ENCODE measurements at regions not wholly inside any gene's neighbourhood (a gene's known extent, or its start where the extent isn't known, plus 50 kb on each side); places are given as distances from the start of the nearest gene placed in this dataset.

- no peak overlapping the region for H3K14ac ChIP-seq (ENCODE audit: low read length in 2 of 2)
- H3K23ac ChIP-seq (ENCODE audit: low read length in 2 of 2): no peak overlapping the region
- no peak overlapping the region for H2BK120ac ChIP-seq (ENCODE audit: low read depth, low read length)
- H2AK5ac ChIP-seq (ENCODE audit: low read length, severe bottlenecking): no peak overlapping the region
- H3K79me1 ChIP-seq (replicated peaks; ENCODE audit: low read length, poor library complexity, severe bottlenecking): no peaks in the 10 kb centered on the region
- WGBS: 0% methylated on average over 3 of the region's 4 CpGs
- no peak overlapping the region for H3K4me2 ChIP-seq (ENCODE audit: low read length, poor library complexity, severe bottlenecking)
- no peak overlapping the region for H2BK12ac ChIP-seq (ENCODE audit: low read length in 2 of 2)
- H3K9ac ChIP-seq (ENCODE audit: low read length): peak overlapping the region; percentile 59
- peaks cover 17% of the 10 kb centered on the region for H3K9me3 ChIP-seq (ENCODE audit: control insufficient read depth, low read length)
- no peak overlapping the region for H3K27ac ChIP-seq (ENCODE audit: low read length, poor library complexity, severe bottlenecking)
- H3K27me3 ChIP-seq (ENCODE audit: control insufficient read depth in 1 of 2, insufficient read depth in 1 of 2, low read length in 2 of 2): no peaks in the 10 kb centered on the region
- peak; percentile 70 for DNase-seq
- H4K91ac ChIP-seq (ENCODE audit: low read length): no peak overlapping the region
- H2AFZ ChIP-seq (ENCODE audit: low read depth, low read length): no peak overlapping the region
- H4K8ac ChIP-seq (ENCODE audit: low read length): no peak overlapping the region
- H3K18ac ChIP-seq (ENCODE audit: low read depth in 1 of 2, low read length in 2 of 2): peak overlapping the region in 1 of 2 experiments; percentile 66
- no peaks in the 10 kb centered on the region for H3K4me1 ChIP-seq (ENCODE audit: control insufficient read depth, insufficient read depth, low read depth, low read length)
- H2BK15ac ChIP-seq (ENCODE audit: low read depth, poor library complexity, severe bottlenecking): no peak overlapping the region
- peaks cover 0 to 4% of the 10 kb centered on the region in 2 experiments for H3K36me3 ChIP-seq (ENCODE audit: control insufficient read depth in 1 of 2, insufficient read depth in 2 of 2, low read depth in 1 of 2, low read length in 2 of 2)
- H3K4me3 ChIP-seq (ENCODE audit: insufficient read depth in 1 of 2, low read depth in 1 of 2, low read length in 2 of 2): peak overlapping the region in 1 of 2 experiments; percentile 68
- no peak overlapping the region for H2BK5ac ChIP-seq (ENCODE audit: low read depth, low read length, poor library complexity, severe bottlenecking)
- no peak overlapping the region for H3K4ac ChIP-seq (ENCODE audit: low read depth in 1 of 2, low read length in 2 of 2)
Observed at GRCh38 chr5:27472871-27473270, 434.5 kb upstream of the CDH9 start.

GRCh38 chr5:27472000-27472763 is 433.8 kb upstream of the CDH9 start:
- Histone ChIP-seq H3K4me3 (ENCODE audit: insufficient read depth in 1 of 2, low read depth in 1 of 2, low read length in 2 of 2) (peak overlapping the region in 1 of 2 experiments; percentile 68), H2BK12ac (ENCODE audit: low read length in 2 of 2) (no peak overlapping the region), H3K27me3 (ENCODE audit: control insufficient read depth in 1 of 2, insufficient read depth in 1 of 2, low read length in 2 of 2) (no peaks in the 10 kb centered on the region), H3K4me1 (ENCODE audit: control insufficient read depth, insufficient read depth, low read depth, low read length) (no peaks in the 10 kb centered on the region), H3K23ac (ENCODE audit: low read length in 2 of 2) (no peak overlapping the region), H3K36me3 (ENCODE audit: control insufficient read depth in 1 of 2, insufficient read depth in 2 of 2, low read depth in 1 of 2, low read length in 2 of 2) (peaks cover 0 to 4% of the 10 kb centered on the region in 2 experiments), H2AFZ (ENCODE audit: low read depth, low read length) (no peak overlapping the region), H2BK15ac (ENCODE audit: low read depth, poor library complexity, severe bottlenecking) (no peak overlapping the region), H2BK5ac (ENCODE audit: low read depth, low read length, poor library complexity, severe bottlenecking) (no peak overlapping the region), H3K14ac (ENCODE audit: low read length in 2 of 2) (no peak overlapping the region), H3K9me3 (ENCODE audit: control insufficient read depth, low read length) (peaks cover 16% of the 10 kb centered on the region), H3K79me1 (replicated peaks; ENCODE audit: low read length, poor library complexity, severe bottlenecking) (no peaks in the 10 kb centered on the region), H3K4ac (ENCODE audit: low read depth in 1 of 2, low read length in 2 of 2) (peak overlapping the region; percentile 65 to 88), H3K4me2 (ENCODE audit: low read length, poor library complexity, severe bottlenecking) (no peak overlapping the region), H4K8ac (ENCODE audit: low read length) (peak overlapping the region; percentile 85), H3K9ac (ENCODE audit: low read length) (peak overlapping the region; percentile 59), H3K27ac (ENCODE audit: low read length, poor library complexity, severe bottlenecking) (peak overlapping the region; percentile 44), H2BK120ac (ENCODE audit: low read depth, low read length) (peak overlapping the region; percentile 84), H2AK5ac (ENCODE audit: low read length, severe bottlenecking) (no peak overlapping the region), H4K91ac (ENCODE audit: low read length) (peak overlapping the region; percentile 39), H3K18ac (ENCODE audit: low read depth in 1 of 2, low read length in 2 of 2) (peak overlapping the region; percentile 78 to 87)
- 7% methylated on average over 8 of the region's 11 CpGs for WGBS
- peak; percentile 93 for DNase-seq

GRCh38 chr5:27466959-27467358 is 428.6 kb upstream of the CDH9 start:
- Histone ChIP-seq H3K4ac (ENCODE audit: low read depth in 1 of 2, low read length in 2 of 2) (no peak overlapping the region), H3K9me3 (ENCODE audit: control insufficient read depth, low read length) (peaks cover 4% of the 10 kb centered on the region), H4K91ac (ENCODE audit: low read length) (no peak overlapping the region), H2AFZ (ENCODE audit: low read depth, low read length) (no peak overlapping the region), H3K27me3 (ENCODE audit: control insufficient read depth in 1 of 2, insufficient read depth in 1 of 2, low read length in 2 of 2) (no peaks in the 10 kb centered on the region), H3K4me3 (ENCODE audit: insufficient read depth in 1 of 2, low read depth in 1 of 2, low read length in 2 of 2) (no peak overlapping the region), H2BK120ac (ENCODE audit: low read depth, low read length) (no peak overlapping the region), H3K4me1 (ENCODE audit: control insufficient read depth, insufficient read depth, low read depth, low read length) (no peaks in the 10 kb centered on the region), H2BK15ac (ENCODE audit: low read depth, poor library complexity, severe bottlenecking) (no peak overlapping the region), H4K8ac (ENCODE audit: low read length) (no peak overlapping the region), H3K18ac (ENCODE audit: low read depth in 1 of 2, low read length in 2 of 2) (no peak overlapping the region), H3K36me3 (ENCODE audit: control insufficient read depth in 1 of 2, insufficient read depth in 2 of 2, low read depth in 1 of 2, low read length in 2 of 2) (no peaks in the 10 kb centered on the region), H3K23ac (ENCODE audit: low read length in 2 of 2) (no peak overlapping the region), H3K14ac (ENCODE audit: low read length in 2 of 2) (no peak overlapping the region), H3K27ac (ENCODE audit: low read length, poor library complexity, severe bottlenecking) (no peak overlapping the region), H3K4me2 (ENCODE audit: low read length, poor library complexity, severe bottlenecking) (no peak overlapping the region), H3K9ac (ENCODE audit: low read length) (no peak overlapping the region), H3K79me1 (replicated peaks; ENCODE audit: low read length, poor library complexity, severe bottlenecking) (no peaks in the 10 kb centered on the region), H2BK5ac (ENCODE audit: low read depth, low read length, poor library complexity, severe bottlenecking) (no peak overlapping the region), H2AK5ac (ENCODE audit: low read length, severe bottlenecking) (no peak overlapping the region), H2BK12ac (ENCODE audit: low read length in 2 of 2) (no peak overlapping the region)
- DNase-seq: no peak
- 100% methylated on average over 1 of the region's 1 CpG for WGBS

- Histone ChIP-seq H3K27ac (ENCODE audit: low read length, poor library complexity, severe bottlenecking) (no peak overlapping the region), H3K4me2 (ENCODE audit: low read length, poor library complexity, severe bottlenecking) (no peak overlapping the region), H2AK5ac (ENCODE audit: low read length, severe bottlenecking) (no peak overlapping the region), H2BK5ac (ENCODE audit: low read depth, low read length, poor library complexity, severe bottlenecking) (no peak overlapping the region), H3K4me1 (ENCODE audit: control insufficient read depth, insufficient read depth, low read depth, low read length) (no peaks in the 10 kb centered on the region), H4K8ac (ENCODE audit: low read length) (no peak overlapping the region), H3K4me3 (ENCODE audit: insufficient read depth in 1 of 2, low read depth in 1 of 2, low read length in 2 of 2) (no peak overlapping the region), H3K36me3 (ENCODE audit: control insufficient read depth in 1 of 2, insufficient read depth in 2 of 2, low read depth in 1 of 2, low read length in 2 of 2) (no peaks in the 10 kb centered on the region), H3K18ac (ENCODE audit: low read depth in 1 of 2, low read length in 2 of 2) (no peak overlapping the region), H3K9ac (ENCODE audit: low read length) (no peak overlapping the region), H3K79me1 (replicated peaks; ENCODE audit: low read length, poor library complexity, severe bottlenecking) (no peaks in the 10 kb centered on the region), H4K91ac (ENCODE audit: low read length) (no peak overlapping the region), H3K23ac (ENCODE audit: low read length in 2 of 2) (no peak overlapping the region), H3K27me3 (ENCODE audit: control insufficient read depth in 1 of 2, insufficient read depth in 1 of 2, low read length in 2 of 2) (no peaks in the 10 kb centered on the region), H2AFZ (ENCODE audit: low read depth, low read length) (no peak overlapping the region), H3K9me3 (ENCODE audit: control insufficient read depth, low read length) (peaks cover 4% of the 10 kb centered on the region), H3K14ac (ENCODE audit: low read length in 2 of 2) (no peak overlapping the region), H3K4ac (ENCODE audit: low read depth in 1 of 2, low read length in 2 of 2) (no peak overlapping the region), H2BK15ac (ENCODE audit: low read depth, poor library complexity, severe bottlenecking) (no peak overlapping the region), H2BK12ac (ENCODE audit: low read length in 2 of 2) (no peak overlapping the region), H2BK120ac (ENCODE audit: low read depth, low read length) (no peak overlapping the region)
- WGBS: 100% methylated on average over 4 of the region's 5 CpGs
- no peak for DNase-seq
Observed at GRCh38 chr5:27465140-27465539, 426.8 kb upstream of the CDH9 start.
